Fibroblast of mammary gland (primary cell): ENCODE measurements at regions not wholly inside any gene's neighbourhood (a gene's known extent, or its start where the extent isn't known, plus 50 kb on each side); places are given as distances from the start of the nearest gene placed in this dataset.
A peak's percentile ranks its signal among the peaks of the same experiment; 100 is the strongest.

Source experiments
- DNase-seq: peaks from one replicate; pipeline ENCODE4 v3.0.0-alpha.2; 2010; ENCODE audit warnings: low read depth
- H3K4me3 ChIP-seq: 2 replicates; pipeline ENCODE4 v1.5.1; 2011; ENCODE audit warnings: low read depth, mild to moderate bottlenecking, low read length, moderate library complexity; ENCODE audit not compliant: control insufficient read depth
- CTCF ChIP-seq: conservative IDR thresholded peaks from 2 replicates; pipeline ENCODE4 v1.5.1; 2011; ENCODE audit warnings: low read depth, low read length, inconsistent platforms; ENCODE audit not compliant: control insufficient read depth, insufficient read depth

GRCh38 chr1:204760350-204760749 is 74.8 kb upstream of the LRRN2 start:
- TF ChIP-seq CTCF = no peak
- DNase-seq = no peak
- no peak overlapping the region for H3K4me3 ChIP-seq

GRCh38 chr1:204760757-204761156 is 75.2 kb upstream of the LRRN2 start:
- no peak for TF ChIP-seq CTCF
- DNase-seq = peak; percentile 4
- no peak overlapping the region for H3K4me3 ChIP-seq

- peak; percentile 76 for TF ChIP-seq CTCF
- DNase-seq = peak; percentile 78
- H3K4me3 ChIP-seq = no peak overlapping the region
These were observed 78.4 kb upstream of the LRRN2 start for GRCh38 chr1:204763773-204764427.

- DNase-seq = no peak
- no peak overlapping the region for H3K4me3 ChIP-seq
These were observed 84.5 kb upstream of the LRRN2 start for GRCh38 chr1:204769997-204770396.

GRCh38 chr1:204771358-204771757 is 85.8 kb upstream of the LRRN2 start:
- no peak for DNase-seq
- no peak for TF ChIP-seq CTCF
- no peak overlapping the region for H3K4me3 ChIP-seq

More at GRCh38 chr1:204769997-204770396, 84.5 kb upstream of the LRRN2 start:
- TF ChIP-seq CTCF = no peak

GRCh38 chr1:204773246-204773645 is 87.7 kb upstream of the LRRN2 start:
- no peak for DNase-seq
- no peak overlapping the region for H3K4me3 ChIP-seq
- no peak for TF ChIP-seq CTCF

- DNase-seq = no peak
- no peak for TF ChIP-seq CTCF
- no peak overlapping the region for H3K4me3 ChIP-seq
These were observed 90.0 kb upstream of the LRRN2 start for GRCh38 chr1:204775546-204775945.
